ENCODE measurements at regions not wholly inside any gene's neighbourhood (a gene's known extent, or its start where the extent isn't known, plus 50 kb on each side); places are given as distances from the start of the nearest gene placed in this dataset.

DNA sequence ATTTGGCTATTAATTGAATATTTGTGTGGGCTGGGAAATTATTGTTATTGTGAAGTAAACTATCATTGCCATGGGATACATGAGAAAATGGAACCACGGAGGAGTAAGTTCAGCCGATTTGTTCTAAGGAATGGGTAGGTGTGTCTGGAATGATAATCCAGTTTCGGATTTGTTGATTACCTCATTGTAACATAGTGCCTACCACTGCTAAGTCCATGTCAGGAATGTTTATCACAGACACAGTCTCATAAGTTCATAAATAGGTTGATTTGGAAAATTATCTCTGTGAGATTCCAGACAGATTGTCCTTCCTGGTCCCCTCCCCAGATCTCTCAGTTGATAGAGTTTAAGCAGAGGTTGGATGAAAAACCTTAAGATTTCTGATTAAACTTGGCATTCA lies 78.1 kb upstream of the MAST4 start:
- TF ChIP-seq JUNB (CRISPR knock-in tag; IDR thresholded peaks at IDR 0.05; ENCODE audit: borderline replicate concordance): no peak
- CTCF ChIA-PET (ENCODE audit: low intra/inter-chr PET ratio, low total read pairs): no interaction called here
- no peak overlapping the region for H3K9ac ChIP-seq (ENCODE audit: insufficient read depth, low read depth, low read length)
- no peak overlapping the region for H3K4me3 ChIP-seq (replicated peaks in 1 of 3; ENCODE audit: insufficient read depth in 1 of 3, low read depth in 2 of 3, low read length in 3 of 3)
- FAIRE-seq: no peak
- H3K4me2 ChIP-seq (ENCODE audit: low read depth, low read length): no peak overlapping the region
- POLR2A ChIA-PET: no interaction called here
- intact Hi-C loops (cut with micrococcal nuclease; ENCODE audit: unreplicated experiment): no loop called here
- H4K20me1 ChIP-seq (ENCODE audit: insufficient read depth, low read length): no peaks in the 10 kb centered on the region
- no peaks in the 10 kb centered on the region for H3K27me3 ChIP-seq (ENCODE audit: control insufficient read depth in 1 of 2, insufficient read depth in 2 of 2, low read length in 2 of 2)
- no peaks in the 10 kb centered on the region for H3K4me1 ChIP-seq (ENCODE audit: insufficient read depth, low read length)
- ATAC-seq: no peak
- H3K27ac ChIP-seq (ENCODE audit: extremely low read length, insufficient read depth, low read length): no peak overlapping the region
- no peaks in the 10 kb centered on the region for H3K36me3 ChIP-seq (replicated peaks in 1 of 2; ENCODE audit: control insufficient read depth in 1 of 2, insufficient read depth in 2 of 2, low read length in 2 of 2)
- no TSS peak for BruUV-seq (replicated peaks)
- WGBS (ENCODE audit: low lambda C conversion rate): 57% methylated on average over 3 of the region's 3 CpGs
- peaks cover 5% of the 10 kb centered on the region; the same call in 1 of the 2 replicates for H3K9me3 ChIP-seq (ENCODE audit: low read length)
- no peak for DNase-seq (ENCODE audit: low spot score)
- H2AFZ ChIP-seq (ENCODE audit: low read length): no peak overlapping the region
- H3K79me2 ChIP-seq (ENCODE audit: insufficient read depth, low read length): no peaks in the 10 kb centered on the region
- in situ Hi-C loops (cut with HindIII; ENCODE audit: extremely low pct_ligation_motif_present, low pct_unique_long_range_greater_than_20kb): no loop called here

DNA sequence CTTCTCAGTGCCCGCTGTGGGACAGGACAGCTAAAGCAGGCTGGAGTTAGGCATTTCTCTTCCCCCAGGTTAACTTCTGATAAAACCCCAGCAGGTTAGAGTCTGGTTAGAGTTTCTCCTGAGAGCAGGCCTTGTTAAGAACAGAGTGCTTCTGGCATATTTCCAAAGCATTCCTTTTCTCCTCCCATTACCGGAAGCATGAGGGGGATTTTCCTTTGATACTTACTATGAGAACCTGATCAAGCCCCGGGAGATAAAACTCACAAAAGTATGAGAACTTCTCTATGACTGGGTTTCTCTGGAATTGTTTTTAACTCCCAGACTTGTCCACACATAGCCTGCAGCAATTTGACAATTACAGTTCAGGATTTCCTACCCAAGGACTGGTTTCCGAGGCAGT lies 77.4 kb upstream of the MAST4 start:
- ATAC-seq: no peak
- TF ChIP-seq POGZ (CRISPR knock-in tag; IDR thresholded peaks at IDR 0.05): no peak
- Histone ChIP-seq H3K4me2 (ENCODE audit: low read depth, low read length) (no peak overlapping the region), H3K27me3 (ENCODE audit: control insufficient read depth in 1 of 2, insufficient read depth in 2 of 2, low read length in 2 of 2) (no peaks in the 10 kb centered on the region), H3K9ac (ENCODE audit: insufficient read depth, low read depth, low read length) (no peak overlapping the region), H3K9me3 (ENCODE audit: low read length) (peaks cover 5% of the 10 kb centered on the region; the same call in 1 of the 2 replicates), H3K27ac (ENCODE audit: extremely low read length, insufficient read depth, low read length) (no peak overlapping the region), H3K4me3 (replicated peaks in 1 of 3; ENCODE audit: insufficient read depth in 1 of 3, low read depth in 2 of 3, low read length in 3 of 3) (no peak overlapping the region), H4K20me1 (ENCODE audit: insufficient read depth, low read length) (no peaks in the 10 kb centered on the region), H2AFZ (ENCODE audit: low read length) (no peak overlapping the region), H3K4me1 (ENCODE audit: insufficient read depth, low read length) (no peaks in the 10 kb centered on the region), H3K79me2 (ENCODE audit: insufficient read depth, low read length) (no peaks in the 10 kb centered on the region), H3K36me3 (replicated peaks in 1 of 2; ENCODE audit: control insufficient read depth in 1 of 2, insufficient read depth in 2 of 2, low read length in 2 of 2) (no peaks in the 10 kb centered on the region)
- ChIA-PET CTCF (ENCODE audit: low intra/inter-chr PET ratio, low total read pairs) (no interaction called here), POLR2A (no interaction called here)
- no peak for DNase-seq (ENCODE audit: low spot score)
- BruUV-seq (replicated peaks): no TSS peak
- WGBS (ENCODE audit: low lambda C conversion rate): 29% methylated on average over 4 of the region's 4 CpGs
- intact Hi-C loops (cut with micrococcal nuclease; ENCODE audit: unreplicated experiment): no loop called here
- in situ Hi-C loops (cut with HindIII; ENCODE audit: extremely low pct_ligation_motif_present, low pct_unique_long_range_greater_than_20kb): no loop called here
- no peak for FAIRE-seq

DNA sequence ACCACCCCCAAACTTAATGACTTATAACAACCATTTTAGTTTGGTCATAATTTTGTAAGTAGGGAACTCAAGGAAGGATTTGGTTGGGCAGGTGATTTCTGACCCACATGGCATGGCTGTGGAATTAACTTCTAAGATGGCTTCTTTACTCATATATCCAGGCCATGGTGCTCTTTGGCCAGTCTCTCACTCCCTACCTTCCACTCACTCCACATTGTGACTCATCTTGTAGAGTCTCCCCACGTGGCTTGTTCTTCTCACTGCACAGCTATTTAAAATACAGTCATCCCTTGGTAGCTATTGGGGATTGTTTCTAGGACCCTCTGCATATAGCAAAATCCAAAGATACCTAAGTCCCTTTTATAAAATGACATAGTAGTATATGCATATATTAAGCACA lies 76.6 kb upstream of the MAST4 start:
- ATAC-seq (no peak), FAIRE-seq (no peak), DNase-seq (ENCODE audit: low spot score) (no peak)
- intact Hi-C loops (cut with micrococcal nuclease; ENCODE audit: unreplicated experiment) (no loop called here), in situ Hi-C loops (cut with HindIII; ENCODE audit: extremely low pct_ligation_motif_present, low pct_unique_long_range_greater_than_20kb) (no loop called here)
- 0% methylated on average over 1 of the region's 1 CpG for WGBS (ENCODE audit: low lambda C conversion rate)
- Histone ChIP-seq H2AFZ (ENCODE audit: low read length) (no peak overlapping the region), H3K4me3 (replicated peaks in 1 of 3; ENCODE audit: insufficient read depth in 1 of 3, low read depth in 2 of 3, low read length in 3 of 3) (no peak overlapping the region), H3K9ac (ENCODE audit: insufficient read depth, low read depth, low read length) (no peak overlapping the region), H3K36me3 (replicated peaks in 1 of 2; ENCODE audit: control insufficient read depth in 1 of 2, insufficient read depth in 2 of 2, low read length in 2 of 2) (no peaks in the 10 kb centered on the region), H3K27ac (ENCODE audit: extremely low read length, insufficient read depth, low read length) (no peak overlapping the region), H4K20me1 (ENCODE audit: insufficient read depth, low read length) (no peaks in the 10 kb centered on the region), H3K4me2 (ENCODE audit: low read depth, low read length) (no peak overlapping the region), H3K9me3 (ENCODE audit: low read length) (peaks cover 5% of the 10 kb centered on the region; the same call in 1 of the 2 replicates), H3K27me3 (ENCODE audit: control insufficient read depth in 1 of 2, insufficient read depth in 2 of 2, low read length in 2 of 2) (no peaks in the 10 kb centered on the region), H3K79me2 (ENCODE audit: insufficient read depth, low read length) (no peaks in the 10 kb centered on the region), H3K4me1 (ENCODE audit: insufficient read depth, low read length) (no peaks in the 10 kb centered on the region)
- TF ChIP-seq, protein P1, sequence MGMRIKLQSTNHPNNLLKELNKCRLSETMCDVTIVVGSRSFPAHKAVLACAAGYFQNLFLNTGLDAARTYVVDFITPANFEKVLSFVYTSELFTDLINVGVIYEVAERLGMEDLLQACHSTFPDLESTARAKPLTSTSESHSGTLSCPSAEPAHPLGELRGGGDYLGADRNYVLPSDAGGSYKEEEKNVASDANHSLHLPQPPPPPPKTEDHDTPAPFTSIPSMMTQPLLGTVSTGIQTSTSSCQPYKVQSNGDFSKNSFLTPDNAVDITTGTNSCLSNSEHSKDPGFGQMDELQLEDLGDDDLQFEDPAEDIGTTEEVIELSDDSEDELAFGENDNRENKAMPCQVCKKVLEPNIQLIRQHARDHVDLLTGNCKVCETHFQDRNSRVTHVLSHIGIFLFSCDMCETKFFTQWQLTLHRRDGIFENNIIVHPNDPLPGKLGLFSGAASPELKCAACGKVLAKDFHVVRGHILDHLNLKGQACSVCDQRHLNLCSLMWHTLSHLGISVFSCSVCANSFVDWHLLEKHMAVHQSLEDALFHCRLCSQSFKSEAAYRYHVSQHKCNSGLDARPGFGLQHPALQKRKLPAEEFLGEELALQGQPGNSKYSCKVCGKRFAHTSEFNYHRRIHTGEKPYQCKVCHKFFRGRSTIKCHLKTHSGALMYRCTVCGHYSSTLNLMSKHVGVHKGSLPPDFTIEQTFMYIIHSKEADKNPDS (CRISPR knock-in tag; IDR thresholded peaks at IDR 0.05): no peak
- TF ChIP-seq U2AF2 (IDR thresholded peaks at IDR 0.05; ENCODE audit: low read depth, low read length) (no peak), SALL1 (CRISPR knock-in tag; IDR thresholded peaks at IDR 0.05) (no peak), NR2F1 (CRISPR knock-in tag; IDR thresholded peaks at IDR 0.05) (no peak), SOX13 (IDR thresholded peaks at IDR 0.05) (no peak), SOX13 (CRISPR knock-in tag; conservative IDR thresholded peaks at IDR 0.05 in 1 of 2, IDR thresholded peaks at IDR 0.05 in 1 of 2) (no peak)
- TF ChIP-seq, protein P2, sequence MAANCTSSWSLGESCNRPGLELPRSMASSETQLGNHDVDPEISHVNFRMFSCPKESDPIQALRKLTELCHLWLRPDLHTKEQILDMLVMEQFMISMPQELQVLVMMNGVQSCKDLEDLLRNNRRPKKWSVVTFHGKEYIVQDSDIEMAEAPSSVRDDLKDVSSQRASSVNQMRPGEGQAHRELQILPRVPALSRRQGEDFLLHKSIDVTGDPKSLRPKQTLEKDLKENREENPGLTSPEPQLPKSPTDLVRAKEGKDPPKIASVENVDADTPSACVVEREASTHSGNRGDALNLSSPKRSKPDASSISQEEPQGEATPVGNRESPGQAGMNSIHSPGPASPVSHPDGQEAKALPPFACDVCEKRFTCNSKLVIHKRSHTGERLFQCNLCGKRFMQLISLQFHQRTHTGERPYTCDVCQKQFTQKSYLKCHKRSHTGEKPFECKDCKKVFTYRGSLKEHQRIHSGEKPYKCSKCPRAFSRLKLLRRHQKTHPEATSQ (CRISPR knock-in tag; IDR thresholded peaks at IDR 0.05; ENCODE audit: borderline replicate concordance): no peak
- no TSS peak for BruUV-seq (replicated peaks)
- POLR2A ChIA-PET: no interaction called here
- CTCF ChIA-PET (ENCODE audit: low intra/inter-chr PET ratio, low total read pairs): no interaction called here
